ENCODE measurements at regions not wholly inside any gene's neighbourhood (a gene's known extent, or its start where the extent isn't known, plus 50 kb on each side); places are given as distances from the start of the nearest gene placed in this dataset.

GRCh38 chr4:53899586-53900270, 164.7 kb downstream of the CHIC2 start:
- no peak for DNase-seq
- H3K9me2 ChIP-seq = no peaks in the 10 kb centered on the region
- no peaks in the 10 kb centered on the region for H3K9me3 ChIP-seq
- H3K4me1 ChIP-seq (ENCODE audit: control insufficient read depth in 1 of 2, insufficient read depth in 2 of 2, low read depth in 1 of 2, low read length in 1 of 2) = peaks cover 0 to 3% of the 10 kb centered on the region in 2 experiments; a peak in 2 of 4 replicates
- H3K4me3 ChIP-seq (ENCODE audit: low read depth in 2 of 2, low read length in 1 of 2) = no peak overlapping the region
- H3K27ac ChIP-seq (ENCODE audit: low read depth in 2 of 2, low read length in 1 of 2) = peak overlapping the region; percentile 77 to 78; a peak in 3 of 4 replicates
- ChIA-PET POLR2A (no interaction called here), CTCF (interaction anchor here (1.5 kb wide), 1 partner anchor 9 kb away, joined by 6 read pairs; no protein-coding TSS in a partner anchor)
- H2AFZ ChIP-seq (ENCODE audit: low read depth) = no peak overlapping the region; the same call in 1 of the 2 replicates
- no peaks in the 10 kb centered on the region for H3K36me3 ChIP-seq (replicated peaks in 1 of 2; ENCODE audit: control insufficient read depth in 1 of 2, insufficient read depth in 2 of 2, low read length in 1 of 2)
- H3K4me2 ChIP-seq = peak overlapping the region; percentile 44; the same call in 1 of the 2 replicates
- H3K79me2 ChIP-seq (ENCODE audit: insufficient read depth) = no peaks in the 10 kb centered on the region
- H3K9ac ChIP-seq = no peak overlapping the region
- WGBS (ENCODE audit: low lambda C conversion rate) = 23% methylated on average over 9 of the region's 9 CpGs
- peaks cover 12% of the 10 kb centered on the region for H3F3A ChIP-seq (replicated peaks; ENCODE audit: insufficient read depth)
- no peaks in the 10 kb centered on the region for H3K27me3 ChIP-seq (ENCODE audit: insufficient read depth)
- no peak for TF ChIP-seq EZH2phosphoT487 (IDR thresholded peaks at IDR 0.05; ENCODE audit: borderline replicate concordance, low read depth)
- TF ChIP-seq, protein P1, sequence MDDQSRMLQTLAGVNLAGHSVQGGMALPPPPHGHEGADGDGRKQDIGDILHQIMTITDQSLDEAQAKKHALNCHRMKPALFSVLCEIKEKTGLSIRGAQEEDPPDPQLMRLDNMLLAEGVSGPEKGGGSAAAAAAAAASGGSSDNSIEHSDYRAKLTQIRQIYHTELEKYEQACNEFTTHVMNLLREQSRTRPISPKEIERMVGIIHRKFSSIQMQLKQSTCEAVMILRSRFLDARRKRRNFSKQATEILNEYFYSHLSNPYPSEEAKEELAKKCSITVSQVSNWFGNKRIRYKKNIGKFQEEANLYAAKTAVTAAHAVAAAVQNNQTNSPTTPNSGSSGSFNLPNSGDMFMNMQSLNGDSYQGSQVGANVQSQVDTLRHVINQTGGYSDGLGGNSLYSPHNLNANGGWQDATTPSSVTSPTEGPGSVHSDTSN (IDR thresholded peaks at IDR 0.05) = peak; percentile 63; the same call in 1 of the 2 replicates
- no peak for TF ChIP-seq GABPA (IDR thresholded peaks at IDR 0.05; ENCODE audit: low read depth)
- TF ChIP-seq EP300 (IDR thresholded peaks at IDR 0.05; ENCODE audit: borderline replicate concordance in 1 of 2, low read depth in 1 of 2, low read length in 1 of 2) = 0 out of 4 replicates have a peak, but pooled peaks of 1 of the 2 experiments have one; percentile 7
- TF ChIP-seq YY1 (IDR thresholded peaks at IDR 0.05; ENCODE audit: low read depth) = no peak
- no peak for TF ChIP-seq CHD2 (IDR thresholded peaks at IDR 0.05; ENCODE audit: low read length, partially characterized antibody)
- TF ChIP-seq, protein P2, sequence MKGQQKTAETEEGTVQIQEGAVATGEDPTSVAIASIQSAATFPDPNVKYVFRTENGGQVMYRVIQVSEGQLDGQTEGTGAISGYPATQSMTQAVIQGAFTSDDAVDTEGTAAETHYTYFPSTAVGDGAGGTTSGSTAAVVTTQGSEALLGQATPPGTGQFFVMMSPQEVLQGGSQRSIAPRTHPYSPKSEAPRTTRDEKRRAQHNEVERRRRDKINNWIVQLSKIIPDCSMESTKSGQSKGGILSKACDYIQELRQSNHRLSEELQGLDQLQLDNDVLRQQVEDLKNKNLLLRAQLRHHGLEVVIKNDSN (IDR thresholded peaks at IDR 0.05; ENCODE audit: borderline replicate concordance, low read depth) = no peak
- TF ChIP-seq RAD21 (IDR thresholded peaks at IDR 0.05; ENCODE audit: low read length) = no peak
- TF ChIP-seq TCF12 (IDR thresholded peaks at IDR 0.05) = peak; percentile 75; the same call in 1 of the 2 replicates
- TF ChIP-seq NFIC (IDR thresholded peaks at IDR 0.05; ENCODE audit: borderline replicate concordance) = peak; percentile 62
- H4K20me1 ChIP-seq (ENCODE audit: insufficient read depth) = no peaks in the 10 kb centered on the region

GRCh38 chr4:53895137-53895536, 169.3 kb downstream of the CHIC2 start:
- ChIA-PET POLR2A (interaction anchor here (0.6 kb wide), 1 partner anchor 20 kb away, joined by 3 read pairs; no protein-coding TSS in a partner anchor), CTCF (interaction anchor here (0.6 to 2.1 kb wide), 3 partner anchors 13 to 339 kb away, joined by 3 to 10 read pairs (median 6); no protein-coding TSS in a partner anchor)
- TF ChIP-seq MEF2A (IDR thresholded peaks at IDR 0.05; ENCODE audit: borderline replicate concordance, low read depth) = no peak
- TF ChIP-seq TCF12 (IDR thresholded peaks at IDR 0.05) = no peak
- TF ChIP-seq, protein P2 (IDR thresholded peaks at IDR 0.05; ENCODE audit: borderline replicate concordance, low read depth) = no peak
- no peak for TF ChIP-seq IRF3 (IDR thresholded peaks at IDR 0.05; ENCODE audit: low read depth, low read length)
- no peak for TF ChIP-seq CHD2 (IDR thresholded peaks at IDR 0.05; ENCODE audit: low read length, partially characterized antibody)
- TF ChIP-seq, protein P1 (IDR thresholded peaks at IDR 0.05) = no peak
- no peak for TF ChIP-seq NRF1 (IDR thresholded peaks at IDR 0.05; ENCODE audit: low read depth, low read length)
- no peak for TF ChIP-seq RFX5 (IDR thresholded peaks at IDR 0.05; ENCODE audit: low read length)
- TF ChIP-seq SIN3A (IDR thresholded peaks at IDR 0.05; ENCODE audit: borderline replicate concordance, low read depth, low read length) = no peak
- TF ChIP-seq SMC3 (IDR thresholded peaks at IDR 0.05; ENCODE audit: low read depth, low read length) = no peak
- TF ChIP-seq RAD21 (IDR thresholded peaks at IDR 0.05; ENCODE audit: low read length) = no peak
- no peak for TF ChIP-seq YY1 (IDR thresholded peaks at IDR 0.05; ENCODE audit: low read depth)
- no peak for TF ChIP-seq JUND (IDR thresholded peaks at IDR 0.05)
- TF ChIP-seq FOXM1 (IDR thresholded peaks at IDR 0.05; ENCODE audit: low read depth) = no peak
- TF ChIP-seq FOXJ3 (CRISPR knock-in tag; IDR thresholded peaks at IDR 0.05) = no peak

More at GRCh38 chr4:53895137-53895536, 169.3 kb downstream of the CHIC2 start:
- H3K9me2 ChIP-seq = no peaks in the 10 kb centered on the region
- no peak overlapping the region for H3K27ac ChIP-seq (ENCODE audit: low read depth in 2 of 2, low read length in 1 of 2)
- no peaks in the 10 kb centered on the region for H3K27me3 ChIP-seq (ENCODE audit: insufficient read depth)
- H3F3A ChIP-seq (replicated peaks; ENCODE audit: insufficient read depth) = peaks cover 12% of the 10 kb centered on the region
- DNase-seq = no peak
- no peak overlapping the region for H2AFZ ChIP-seq (ENCODE audit: low read depth)
- H3K9ac ChIP-seq = no peak overlapping the region
- peaks cover 0 to 10% of the 10 kb centered on the region in 2 experiments; a peak in 2 of 4 replicates for H3K4me1 ChIP-seq (ENCODE audit: control insufficient read depth in 1 of 2, insufficient read depth in 2 of 2, low read depth in 1 of 2, low read length in 1 of 2)
- WGBS (ENCODE audit: low lambda C conversion rate) = 93% methylated on average over 3 of the region's 3 CpGs
- H3K9me3 ChIP-seq = no peaks in the 10 kb centered on the region
- H4K20me1 ChIP-seq (ENCODE audit: insufficient read depth) = no peaks in the 10 kb centered on the region
- no peak overlapping the region for H3K4me3 ChIP-seq (ENCODE audit: low read depth in 2 of 2, low read length in 1 of 2)
- H3K4me2 ChIP-seq = no peak overlapping the region
- no peaks in the 10 kb centered on the region for H3K36me3 ChIP-seq (replicated peaks in 1 of 2; ENCODE audit: control insufficient read depth in 1 of 2, insufficient read depth in 2 of 2, low read length in 1 of 2)
- H3K79me2 ChIP-seq (ENCODE audit: insufficient read depth) = no peaks in the 10 kb centered on the region
